CD4-positive, CD25-positive, alpha-beta regulatory T cell (primary cell): ENCODE measurements at regions not wholly inside any gene's neighbourhood (a gene's known extent, or its start where the extent isn't known, plus 50 kb on each side); places are given as distances from the start of the nearest gene placed in this dataset.

ENCODE experiments used
- ATAC-seq, 2 donors: fragments of 150-1000 bp; cut with Tn5 transposase; one replicate each; pipeline ENCODE4 v1.10.0; 2021; ENCODE audit warnings: low read depth in 2 of 2, moderate number of reproducible peaks in 2 of 2, moderate library complexity in 1 of 2
- DNase-seq, 3 donors: peaks; one replicate each; pipeline versions ENCODE4 v3.0.0 to v3.0.0-alpha.2; 2012 to 2022; ENCODE audit warnings: mixed read lengths in 1 of 3
- H3K27ac ChIP-seq: one replicate; pipeline ENCODE4 v1.7.0; 2013; ENCODE audit warnings: mild to moderate bottlenecking, low read length; ENCODE audit not compliant: insufficient read depth, poor library complexity, severe bottlenecking
- H3K27me3 ChIP-seq: one replicate; pipeline ENCODE4 v1.7.0; 2013; ENCODE audit warnings: low read length; ENCODE audit not compliant: control insufficient read depth, insufficient read depth
- H3K36me3 ChIP-seq: one replicate; pipeline ENCODE4 v1.7.0; 2013; ENCODE audit warnings: mild to moderate bottlenecking, low read length, moderate library complexity; ENCODE audit not compliant: control insufficient read depth, insufficient read depth
- H3K4me1 ChIP-seq: 2 replicates; pipeline ENCODE4 v1.7.0; 2013; ENCODE audit warnings: mild to moderate bottlenecking, low read length; ENCODE audit not compliant: insufficient read depth, control insufficient read depth, poor library complexity, severe bottlenecking
- H3K4me3 ChIP-seq: one replicate; pipeline ENCODE4 v1.7.0; 2013; ENCODE audit warnings: low read depth, mild to moderate bottlenecking, low read length, moderate library complexity
- H3K9me3 ChIP-seq, 2 experiments: 1 replicate in 1 of 2; 2 replicates in 1 of 2; pipeline ENCODE4 v1.7.0; 2013; ENCODE audit warnings: low read length in 2 of 2, mild to moderate bottlenecking in 1 of 2, moderate library complexity in 1 of 2; ENCODE audit not compliant: control insufficient read depth in 2 of 2
- H3K27ac Mint-ChIP-seq, 3 donors: one replicate each; pipeline ENCODE4 v1.8.0; 2020 to 2022; ENCODE audit warnings: mild to moderate bottlenecking in 3 of 3, mixed read lengths in 3 of 3, moderate library complexity in 2 of 3
- H3K27me3 Mint-ChIP-seq: one replicate; pipeline ENCODE4 v1.8.0; 2022; ENCODE audit warnings: mild to moderate bottlenecking, mixed read lengths
- H3K36me3 Mint-ChIP-seq: one replicate; pipeline ENCODE4 v1.8.0; 2020; ENCODE audit warnings: mixed read lengths
- H3K4me1 Mint-ChIP-seq, 4 donors: one replicate each; pipeline ENCODE4 v1.8.0; 2020 to 2022; ENCODE audit warnings: mixed read lengths in 4 of 4, mild to moderate bottlenecking in 1 of 4
- H3K4me3 Mint-ChIP-seq, 4 donors: one replicate each; pipeline ENCODE4 v1.8.0; 2020 to 2022; ENCODE audit warnings: mild to moderate bottlenecking in 4 of 4, mixed read lengths in 4 of 4, moderate library complexity in 3 of 4
- H3K9me3 Mint-ChIP-seq, 7 donors: one replicate each; pipeline ENCODE4 v1.8.0; 2020 to 2022; ENCODE audit warnings: mixed read lengths in 7 of 7, mild to moderate bottlenecking in 3 of 7, moderate library complexity in 2 of 7

- no peaks in the 10 kb centered on the region for H3K27me3 Mint-ChIP-seq
- no peak overlapping the region for H3K4me3 Mint-ChIP-seq
- H3K4me1 Mint-ChIP-seq = no peaks in the 10 kb centered on the region
- Histone ChIP-seq H3K9me3 (no peaks in the 10 kb centered on the region), H3K27me3 (no peaks in the 10 kb centered on the region), H3K27ac (no peak overlapping the region), H3K4me1 (no peaks in the 10 kb centered on the region), H3K4me3 (no peak overlapping the region), H3K36me3 (no peaks in the 10 kb centered on the region)
- H3K36me3 Mint-ChIP-seq = no peaks in the 10 kb centered on the region
- ATAC-seq (no peak), DNase-seq (no peak)
- peaks cover 0 to 8% (median 2%) of the 10 kb centered on the region in 7 donors for H3K9me3 Mint-ChIP-seq
- no peak overlapping the region for H3K27ac Mint-ChIP-seq
These were observed 166.3 kb downstream of the SAMD5 start for GRCh38 chr6:147674794-147675193.

GRCh38 chr6:147675281-147675680 lies 166.8 kb downstream of the SAMD5 start:
- Mint-ChIP-seq H3K27ac (no peak overlapping the region), H3K36me3 (no peaks in the 10 kb centered on the region), H3K27me3 (no peaks in the 10 kb centered on the region), H3K9me3 (peaks cover 0 to 8% (median 2%) of the 10 kb centered on the region in 7 donors), H3K4me1 (no peaks in the 10 kb centered on the region), H3K4me3 (no peak overlapping the region)
- H3K27ac ChIP-seq = no peak overlapping the region
- no peak for DNase-seq
- ATAC-seq = no peak
- no peak overlapping the region for H3K4me3 ChIP-seq
- no peaks in the 10 kb centered on the region for H3K36me3 ChIP-seq
- H3K9me3 ChIP-seq = no peaks in the 10 kb centered on the region
- no peaks in the 10 kb centered on the region for H3K27me3 ChIP-seq
- H3K4me1 ChIP-seq = no peaks in the 10 kb centered on the region

- H3K27me3 ChIP-seq = no peaks in the 10 kb centered on the region
- no peak for ATAC-seq
- H3K4me3 Mint-ChIP-seq = no peak overlapping the region
- H3K4me3 ChIP-seq = no peak overlapping the region
- H3K4me1 Mint-ChIP-seq = no peaks in the 10 kb centered on the region
- no peak for DNase-seq
- H3K36me3 Mint-ChIP-seq = no peaks in the 10 kb centered on the region
- H3K27ac Mint-ChIP-seq = no peak overlapping the region
- no peaks in the 10 kb centered on the region for H3K4me1 ChIP-seq
- H3K9me3 Mint-ChIP-seq = peaks cover 0 to 5% (median 0%) of the 10 kb centered on the region in 7 donors
- no peaks in the 10 kb centered on the region for H3K36me3 ChIP-seq
- H3K27me3 Mint-ChIP-seq = no peaks in the 10 kb centered on the region
- H3K27ac ChIP-seq = no peak overlapping the region
- no peaks in the 10 kb centered on the region for H3K9me3 ChIP-seq
These were observed 168.2 kb downstream of the SAMD5 start for GRCh38 chr6:147676495-147677199.

DNA sequence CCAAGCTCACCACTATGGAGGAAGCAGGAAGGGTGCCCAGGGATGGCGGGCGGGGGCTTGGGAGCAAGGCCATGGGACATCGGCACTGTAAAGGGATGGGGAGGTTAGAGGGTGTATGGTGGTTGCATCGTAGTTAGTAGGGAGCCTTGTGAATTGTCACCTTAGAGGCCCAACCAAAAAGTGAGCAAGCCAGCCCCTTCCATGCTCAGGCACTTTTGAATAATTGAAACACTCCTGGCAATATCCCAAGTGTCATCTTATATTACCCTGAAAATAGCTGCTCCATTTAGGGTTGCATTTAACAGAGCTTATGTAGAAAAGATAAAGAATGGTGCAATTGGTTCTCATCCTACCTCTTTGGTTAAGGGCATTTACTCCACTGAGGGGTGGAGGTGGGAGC lies 169.2 kb downstream of the SAMD5 start:
- Histone ChIP-seq H3K9me3 (no peaks in the 10 kb centered on the region), H3K27me3 (no peaks in the 10 kb centered on the region), H3K4me1 (no peaks in the 10 kb centered on the region), H3K36me3 (no peaks in the 10 kb centered on the region), H3K4me3 (no peak overlapping the region), H3K27ac (no peak overlapping the region)
- no peaks in the 10 kb centered on the region for H3K4me1 Mint-ChIP-seq
- no peak overlapping the region for H3K27ac Mint-ChIP-seq
- H3K27me3 Mint-ChIP-seq = no peaks in the 10 kb centered on the region
- DNase-seq = no peak
- no peak for ATAC-seq
- peaks cover 0 to 5% (median 0%) of the 10 kb centered on the region in 7 donors for H3K9me3 Mint-ChIP-seq
- H3K36me3 Mint-ChIP-seq = no peaks in the 10 kb centered on the region
- H3K4me3 Mint-ChIP-seq = no peak overlapping the region

DNA sequence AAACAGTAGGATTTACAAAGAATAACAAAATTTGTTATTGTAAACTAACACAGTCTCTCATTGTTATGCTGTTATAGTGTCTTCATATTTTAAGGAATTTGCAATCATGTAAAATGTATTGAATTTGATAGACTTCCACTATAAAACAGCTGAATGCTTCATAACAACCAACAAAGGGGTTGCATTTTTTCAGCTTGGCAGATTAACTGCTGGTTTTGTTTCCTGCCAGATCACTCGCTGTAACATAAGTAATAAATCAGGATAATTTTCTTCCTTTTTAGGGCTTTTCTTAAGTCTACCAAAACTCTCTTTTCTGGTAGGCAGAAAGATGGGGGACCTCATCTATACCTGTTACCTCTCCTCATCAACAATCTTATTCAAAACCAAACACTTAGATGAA lies 169.8 kb downstream of the SAMD5 start:
- DNase-seq (no peak), ATAC-seq (no peak)
- Histone ChIP-seq H3K36me3 (no peaks in the 10 kb centered on the region), H3K4me3 (no peak overlapping the region), H3K27me3 (no peaks in the 10 kb centered on the region), H3K4me1 (no peaks in the 10 kb centered on the region), H3K9me3 (no peaks in the 10 kb centered on the region), H3K27ac (no peak overlapping the region)
- Mint-ChIP-seq H3K9me3 (peaks cover 0 to 5% (median 0%) of the 10 kb centered on the region in 7 donors), H3K27ac (no peak overlapping the region), H3K4me1 (no peaks in the 10 kb centered on the region), H3K27me3 (no peaks in the 10 kb centered on the region), H3K4me3 (no peak overlapping the region), H3K36me3 (no peaks in the 10 kb centered on the region)

DNA sequence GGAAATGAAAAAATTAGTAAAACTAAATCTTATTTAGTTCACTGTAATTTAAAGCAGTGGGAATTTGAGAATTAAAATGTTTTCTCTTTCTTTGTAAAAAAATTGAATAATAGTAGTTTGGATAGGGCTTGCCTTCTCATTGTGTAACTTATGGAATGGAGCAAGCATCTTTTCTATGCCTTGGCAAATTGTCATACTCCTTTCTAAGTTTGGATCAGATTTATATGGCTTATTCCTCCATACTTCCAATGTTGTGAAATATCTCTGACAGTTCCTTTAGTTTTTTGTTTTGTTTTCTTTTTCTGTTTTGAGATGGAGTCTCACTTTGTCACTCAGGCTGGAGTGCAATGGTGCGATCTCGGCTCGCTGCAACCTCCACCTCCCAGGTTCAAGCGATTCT lies 176.4 kb downstream of the SAMD5 start:
- H3K4me3 ChIP-seq = no peak overlapping the region
- H3K27me3 Mint-ChIP-seq = no peaks in the 10 kb centered on the region

GRCh38 chr6:147689398-147689797 lies 180.9 kb downstream of the SAMD5 start:
- Mint-ChIP-seq H3K27ac (no peak overlapping the region), H3K9me3 (no peaks in the 10 kb centered on the region), H3K36me3 (no peaks in the 10 kb centered on the region), H3K4me1 (no peaks in the 10 kb centered on the region), H3K4me3 (no peak overlapping the region), H3K27me3 (no peaks in the 10 kb centered on the region)
- Histone ChIP-seq H3K4me1 (no peaks in the 10 kb centered on the region), H3K4me3 (no peak overlapping the region), H3K27me3 (no peaks in the 10 kb centered on the region), H3K9me3 (no peaks in the 10 kb centered on the region), H3K36me3 (no peaks in the 10 kb centered on the region), H3K27ac (no peak overlapping the region)
- DNase-seq (no peak), ATAC-seq (no peak)

More for the DNA sequence above, 176.4 kb downstream of the SAMD5 start:
- Histone ChIP-seq H3K9me3 (no peaks in the 10 kb centered on the region), H3K36me3 (no peaks in the 10 kb centered on the region), H3K27me3 (no peaks in the 10 kb centered on the region), H3K4me1 (no peaks in the 10 kb centered on the region), H3K27ac (no peak overlapping the region)
- DNase-seq (no peak), ATAC-seq (no peak)
- Mint-ChIP-seq H3K4me3 (no peak overlapping the region), H3K27ac (no peak overlapping the region), H3K4me1 (no peaks in the 10 kb centered on the region), H3K9me3 (no peaks in the 10 kb centered on the region), H3K36me3 (no peaks in the 10 kb centered on the region)

DNA sequence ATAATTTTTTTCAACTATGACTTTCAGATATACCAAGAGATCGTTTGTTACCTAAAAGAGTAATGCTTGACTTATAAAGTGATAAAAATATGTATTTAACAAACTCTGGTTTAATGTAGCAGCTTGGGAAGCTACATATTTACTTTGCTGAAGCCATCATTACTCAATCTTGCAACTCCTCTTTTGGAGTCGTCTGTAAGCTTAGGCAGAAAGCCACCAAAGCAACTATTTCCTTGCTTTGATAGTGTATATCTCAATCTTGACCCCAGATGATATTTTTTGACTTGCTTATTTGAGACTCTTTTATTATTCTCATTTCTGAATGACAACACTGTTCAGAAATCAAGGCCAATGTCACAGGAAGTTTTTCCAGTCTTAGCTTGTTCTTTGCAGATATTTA lies 183.0 kb downstream of the SAMD5 start:
- no peaks in the 10 kb centered on the region for H3K36me3 ChIP-seq
- peaks cover 0 to 2% (median 0%) of the 10 kb centered on the region in 7 donors for H3K9me3 Mint-ChIP-seq
- H3K36me3 Mint-ChIP-seq = no peaks in the 10 kb centered on the region
- DNase-seq (no peak), ATAC-seq (no peak)
- H3K27me3 Mint-ChIP-seq = peaks cover 5% of the 10 kb centered on the region
- H3K27ac Mint-ChIP-seq = no peak overlapping the region
- no peak overlapping the region for H3K4me3 ChIP-seq
- H3K4me1 ChIP-seq = no peaks in the 10 kb centered on the region
- H3K4me1 Mint-ChIP-seq = no peaks in the 10 kb centered on the region
- no peak overlapping the region for H3K27ac ChIP-seq
- H3K27me3 ChIP-seq = no peaks in the 10 kb centered on the region
- H3K9me3 ChIP-seq = no peaks in the 10 kb centered on the region
- H3K4me3 Mint-ChIP-seq = no peak overlapping the region
